ENCODE measurements at regions not wholly inside any gene's neighbourhood (a gene's known extent, or its start where the extent isn't known, plus 50 kb on each side); places are given as distances from the start of the nearest gene placed in this dataset.
A peak's percentile ranks its signal among the peaks of the same experiment; 100 is the strongest.

DNA sequence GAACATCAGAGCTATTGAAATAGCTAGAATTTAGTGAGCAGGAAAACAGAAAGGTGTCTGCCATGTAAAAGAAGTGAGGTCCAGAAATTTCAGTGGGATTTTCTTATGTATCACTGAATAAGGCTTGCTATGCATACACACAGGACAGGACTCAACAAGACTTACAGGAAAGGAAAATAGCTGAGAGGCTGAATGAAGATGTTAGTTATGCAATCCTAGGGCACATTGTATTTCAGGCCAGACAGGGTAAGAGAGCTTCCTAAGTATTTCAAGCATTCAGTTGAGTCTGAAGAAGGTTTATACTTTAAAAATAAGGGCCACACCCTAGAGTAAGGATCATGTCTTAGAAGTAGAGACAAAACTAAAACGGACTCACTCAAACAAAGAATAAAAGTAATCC lies 419.9 kb upstream of the PRR20A start:
- H3K27me3 ChIP-seq (replicated peaks in 1 of 7) = no peaks in the 10 kb centered on the region
- H3K27ac ChIP-seq = no peak overlapping the region
- TF ChIP-seq, protein P1, sequence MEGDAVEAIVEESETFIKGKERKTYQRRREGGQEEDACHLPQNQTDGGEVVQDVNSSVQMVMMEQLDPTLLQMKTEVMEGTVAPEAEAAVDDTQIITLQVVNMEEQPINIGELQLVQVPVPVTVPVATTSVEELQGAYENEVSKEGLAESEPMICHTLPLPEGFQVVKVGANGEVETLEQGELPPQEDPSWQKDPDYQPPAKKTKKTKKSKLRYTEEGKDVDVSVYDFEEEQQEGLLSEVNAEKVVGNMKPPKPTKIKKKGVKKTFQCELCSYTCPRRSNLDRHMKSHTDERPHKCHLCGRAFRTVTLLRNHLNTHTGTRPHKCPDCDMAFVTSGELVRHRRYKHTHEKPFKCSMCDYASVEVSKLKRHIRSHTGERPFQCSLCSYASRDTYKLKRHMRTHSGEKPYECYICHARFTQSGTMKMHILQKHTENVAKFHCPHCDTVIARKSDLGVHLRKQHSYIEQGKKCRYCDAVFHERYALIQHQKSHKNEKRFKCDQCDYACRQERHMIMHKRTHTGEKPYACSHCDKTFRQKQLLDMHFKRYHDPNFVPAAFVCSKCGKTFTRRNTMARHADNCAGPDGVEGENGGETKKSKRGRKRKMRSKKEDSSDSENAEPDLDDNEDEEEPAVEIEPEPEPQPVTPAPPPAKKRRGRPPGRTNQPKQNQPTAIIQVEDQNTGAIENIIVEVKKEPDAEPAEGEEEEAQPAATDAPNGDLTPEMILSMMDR (IDR thresholded peaks at IDR 0.05 in 8 of 11, conservative IDR thresholded peaks at IDR 0.05 in 3 of 11) = no peak
- TF ChIP-seq POLR2AphosphoS5 (IDR thresholded peaks at IDR 0.05) = no peak
- no peak for TF ChIP-seq POLR2A (IDR thresholded peaks at IDR 0.05)
- H3K36me3 ChIP-seq = no peaks in the 10 kb centered on the region
- intact Hi-C loops (cut with DNase I; ENCODE audit: low total_unique reads) = no loop called here
- no peak overlapping the region for H3K4me3 ChIP-seq
- peaks cover 0 to 9% (median 0%) of the 10 kb centered on the region in 8 donors for H3K9me3 ChIP-seq
- no peaks in the 10 kb centered on the region for H3K4me1 ChIP-seq
- no peak for DNase-seq
- WGBS, 5 donors = 77 to 95% (median 83%) methylated on average over 1 of the region's 1 CpG

DNA sequence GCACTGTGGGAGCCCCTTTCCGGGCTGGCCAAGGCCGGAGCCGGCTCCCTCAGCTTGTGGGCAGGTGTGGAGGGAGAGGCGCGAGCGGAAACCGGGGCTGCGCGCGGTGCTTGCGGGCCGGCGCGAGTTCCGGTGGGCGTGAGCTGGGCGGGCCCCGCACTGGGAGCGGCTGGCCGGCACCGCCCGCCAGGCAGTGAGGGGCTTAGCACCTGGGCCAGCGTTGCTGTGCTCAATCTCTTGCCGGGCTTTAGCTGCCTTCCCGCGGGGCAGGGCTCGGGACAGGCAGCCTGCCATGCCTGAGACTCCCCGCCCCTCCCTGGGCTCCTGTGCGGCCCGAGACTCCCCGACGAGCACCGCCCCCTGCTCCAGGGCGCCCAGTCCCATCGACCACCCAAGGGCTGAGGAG lies 405.2 kb upstream of the PRR20A start:
- no peaks in the 10 kb centered on the region for H3K27me3 ChIP-seq (replicated peaks in 1 of 7)
- peak; percentile 50 for DNase-seq
- peaks cover 0 to 45% (median 22%) of the 10 kb centered on the region in 8 donors for H3K9me3 ChIP-seq
- no peak overlapping the region for H3K4me3 ChIP-seq
- WGBS, 5 donors = 92 to 99% (median 94%) methylated on average over 15 to 35 of the region's 35 CpGs
- TF ChIP-seq POLR2A (IDR thresholded peaks at IDR 0.05) (no peak), POLR2AphosphoS5 (IDR thresholded peaks at IDR 0.05) (no peak)
- TF ChIP-seq, protein P1 (IDR thresholded peaks at IDR 0.05 in 8 of 11, conservative IDR thresholded peaks at IDR 0.05 in 3 of 11) = no peak
- H3K27ac ChIP-seq = no peak overlapping the region
- H3K36me3 ChIP-seq = no peaks in the 10 kb centered on the region
- H3K4me1 ChIP-seq = no peaks in the 10 kb centered on the region
- intact Hi-C loops (cut with DNase I; ENCODE audit: low total_unique reads) = no loop called here

DNA sequence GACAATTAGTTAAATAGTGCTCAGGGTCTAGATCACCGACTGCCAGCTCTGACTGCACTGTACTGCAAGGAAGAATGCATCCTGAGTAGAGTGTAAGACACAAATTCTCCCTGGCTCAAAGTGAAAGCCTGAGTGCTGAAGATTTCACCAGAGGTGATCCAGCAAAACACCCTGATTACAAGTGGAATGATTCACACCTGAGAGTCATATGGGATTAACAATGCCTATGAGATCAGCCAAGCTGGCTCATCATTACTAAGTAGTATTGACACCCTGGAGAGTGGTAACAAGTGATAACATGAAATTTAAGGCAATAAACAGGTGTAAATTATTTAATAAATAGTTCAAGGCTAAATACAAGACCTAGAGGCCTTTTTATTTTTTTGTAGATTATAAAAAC lies 403.8 kb upstream of the PRR20A start:
- Histone ChIP-seq H3K4me1 (no peaks in the 10 kb centered on the region), H3K4me3 (no peak overlapping the region), H3K27me3 (replicated peaks in 1 of 7) (no peaks in the 10 kb centered on the region), H3K36me3 (no peaks in the 10 kb centered on the region), H3K27ac (no peak overlapping the region), H3K9me3 (peaks cover 0 to 47% (median 15%) of the 10 kb centered on the region in 8 donors)
- 60 to 91% (median 81%) methylated on average over 1 of the region's 1 CpG for WGBS, 5 donors
- no peak for DNase-seq
- intact Hi-C loops (cut with DNase I; ENCODE audit: low total_unique reads) = no loop called here
- TF ChIP-seq POLR2A (IDR thresholded peaks at IDR 0.05) (no peak), POLR2AphosphoS5 (IDR thresholded peaks at IDR 0.05) (no peak)
- TF ChIP-seq, protein P1 (IDR thresholded peaks at IDR 0.05 in 8 of 11, conservative IDR thresholded peaks at IDR 0.05 in 3 of 11) = no peak

DNA sequence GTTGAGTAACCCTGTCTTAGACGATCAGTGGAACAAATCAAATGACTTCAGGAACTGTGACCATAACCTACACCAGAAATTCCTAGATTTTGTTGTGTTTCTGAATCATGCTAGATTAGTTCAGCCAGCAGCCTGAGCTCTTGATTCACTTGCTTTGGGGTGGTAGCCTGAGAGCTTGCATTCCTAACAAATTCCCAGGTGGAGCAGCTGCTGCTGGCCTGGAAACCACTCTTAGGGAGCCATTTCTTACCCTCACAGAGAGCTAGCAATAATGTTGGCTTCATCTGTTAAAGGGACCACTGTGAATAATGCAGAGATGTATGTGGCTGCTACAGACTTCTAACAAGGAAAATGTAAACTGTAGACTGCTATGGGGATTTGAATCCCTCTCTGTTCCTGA lies 388.1 kb upstream of the PRR20A start:
- intact Hi-C loops (cut with DNase I; ENCODE audit: low total_unique reads) = no loop called here
- DNase-seq = no peak
- Histone ChIP-seq H3K4me3 (no peak overlapping the region), H3K36me3 (no peaks in the 10 kb centered on the region), H3K27ac (no peak overlapping the region), H3K27me3 (replicated peaks in 1 of 7) (no peaks in the 10 kb centered on the region), H3K9me3 (peaks cover 0 to 17% (median 4%) of the 10 kb centered on the region in 8 donors), H3K4me1 (no peaks in the 10 kb centered on the region)
- 80 to 100% (median 87%) methylated on average over 1 of the region's 1 CpG for WGBS, 5 donors
- TF ChIP-seq, protein P1 (IDR thresholded peaks at IDR 0.05 in 8 of 11, conservative IDR thresholded peaks at IDR 0.05 in 3 of 11) = no peak
- no peak for TF ChIP-seq POLR2AphosphoS5 (IDR thresholded peaks at IDR 0.05)
- TF ChIP-seq POLR2A (IDR thresholded peaks at IDR 0.05) = no peak

Data from spleen (tissue), 11 donors.